ENCODE measurements at regions not wholly inside any gene's neighbourhood (a gene's known extent, or its start where the extent isn't known, plus 50 kb on each side); places are given as distances from the start of the nearest gene placed in this dataset.

DNA sequence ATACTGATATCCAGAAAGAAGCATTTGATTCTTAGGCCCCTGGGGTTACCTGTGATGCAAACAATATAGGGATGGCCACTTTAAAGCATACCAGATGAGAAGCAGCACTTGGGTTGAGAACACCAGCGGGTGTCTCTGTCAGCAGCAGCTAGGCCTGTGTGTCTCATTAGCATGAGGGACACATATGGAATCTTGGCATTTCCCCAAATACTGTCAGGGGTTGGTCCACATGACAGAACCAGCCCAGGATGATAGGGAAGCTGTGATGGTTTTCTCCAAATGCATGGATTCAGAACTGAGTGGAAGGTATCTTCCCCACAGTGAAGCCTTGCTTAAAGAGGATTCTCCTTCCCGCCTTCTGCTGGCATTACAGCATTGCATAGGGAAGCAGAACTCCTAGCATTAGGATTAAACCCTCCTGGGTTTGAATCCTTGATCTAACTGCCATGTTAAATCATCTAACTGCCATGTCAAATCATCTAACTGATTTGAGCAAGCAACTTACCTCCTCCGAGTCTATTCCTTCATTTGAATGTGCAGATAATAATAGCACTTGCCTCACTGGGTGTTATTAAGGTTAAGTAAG is 111.5 kb upstream of the WSCD2 start:
- Histone ChIP-seq H3K4me1 (ENCODE audit: control insufficient read depth in 5 of 5, insufficient read depth in 5 of 5, low read length in 5 of 5) (no peaks in the 10 kb centered on the region), H3K9ac (ENCODE audit: low read length in 5 of 5) (no peak overlapping the region), H3K27ac (ENCODE audit: low read depth, low read length) (no peak overlapping the region), H3K36me3 (ENCODE audit: control insufficient read depth in 5 of 5, insufficient read depth in 5 of 5, low read length in 5 of 5) (no peaks in the 10 kb centered on the region), H3K4me3 (ENCODE audit: low read depth in 1 of 5, low read length in 5 of 5) (no peak overlapping the region), H3K9me3 (ENCODE audit: control insufficient read depth in 5 of 5, low read length in 5 of 5) (no peaks in the 10 kb centered on the region), H3K27me3 (ENCODE audit: control insufficient read depth in 5 of 5, insufficient read depth in 4 of 5, low read length in 5 of 5) (peaks cover 0 to 7% (median 0%) of the 10 kb centered on the region in 5 donors)

DNA sequence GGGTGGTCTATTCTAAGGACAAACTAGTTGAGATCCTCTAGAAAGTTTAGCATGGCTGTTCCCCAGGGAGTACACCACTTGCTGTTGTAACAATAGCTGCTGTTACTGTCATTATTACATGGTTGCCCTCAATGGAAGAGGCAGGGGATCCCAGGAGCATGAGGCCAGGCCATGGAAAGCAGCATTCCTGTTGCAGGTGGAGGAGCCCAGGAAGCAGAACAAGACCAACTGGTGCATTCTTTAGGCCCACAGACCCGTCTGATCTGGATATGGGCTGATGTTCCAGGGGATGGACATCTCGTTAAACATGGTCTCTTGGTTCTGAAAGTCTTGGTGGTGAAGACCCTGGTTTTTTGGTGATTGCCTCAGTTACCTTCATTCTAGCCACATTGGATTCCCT is 109.2 kb upstream of the WSCD2 start:
- Histone ChIP-seq H3K4me3 (ENCODE audit: low read depth in 1 of 5, low read length in 5 of 5) (no peak overlapping the region), H3K9ac (ENCODE audit: low read length in 5 of 5) (no peak overlapping the region), H3K36me3 (ENCODE audit: control insufficient read depth in 5 of 5, insufficient read depth in 5 of 5, low read length in 5 of 5) (no peaks in the 10 kb centered on the region), H3K4me1 (ENCODE audit: control insufficient read depth in 5 of 5, insufficient read depth in 5 of 5, low read length in 5 of 5) (no peaks in the 10 kb centered on the region), H3K9me3 (ENCODE audit: control insufficient read depth in 5 of 5, low read length in 5 of 5) (no peaks in the 10 kb centered on the region), H3K27me3 (ENCODE audit: control insufficient read depth in 5 of 5, insufficient read depth in 4 of 5, low read length in 5 of 5) (peaks cover 0 to 4% (median 3%) of the 10 kb centered on the region in 5 donors), H3K27ac (ENCODE audit: low read depth, low read length) (no peak overlapping the region)

DNA sequence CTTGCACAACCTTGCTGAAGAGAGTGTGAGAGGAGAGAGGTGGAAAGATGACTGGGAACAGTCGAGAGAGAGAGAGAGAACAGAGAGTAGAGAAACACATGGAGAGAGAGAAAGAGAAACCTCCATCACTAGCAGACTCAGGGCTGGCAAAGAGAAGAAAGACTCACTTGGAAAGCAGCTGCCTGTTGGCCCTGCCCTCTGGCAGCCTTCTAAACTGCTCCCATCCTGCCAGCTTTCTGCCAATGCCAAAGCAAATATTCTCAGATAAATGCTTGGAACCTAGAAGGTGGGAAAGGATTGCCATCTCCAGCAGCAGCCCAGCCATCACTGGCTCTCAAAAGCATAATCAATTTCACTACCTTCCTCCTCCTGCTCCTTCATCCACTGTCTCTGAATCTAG is 107.9 kb upstream of the WSCD2 start:
- no peak overlapping the region for H3K9ac ChIP-seq (ENCODE audit: low read length in 5 of 5)
- peaks cover 0 to 4% (median 3%) of the 10 kb centered on the region in 5 donors for H3K27me3 ChIP-seq (ENCODE audit: control insufficient read depth in 5 of 5, insufficient read depth in 4 of 5, low read length in 5 of 5)
- H3K4me1 ChIP-seq (ENCODE audit: control insufficient read depth in 5 of 5, insufficient read depth in 5 of 5, low read length in 5 of 5) = no peaks in the 10 kb centered on the region
- H3K27ac ChIP-seq (ENCODE audit: low read depth, low read length) = no peak overlapping the region
- no peak overlapping the region for H3K4me3 ChIP-seq (ENCODE audit: low read depth in 1 of 5, low read length in 5 of 5)
- no peaks in the 10 kb centered on the region for H3K36me3 ChIP-seq (ENCODE audit: control insufficient read depth in 5 of 5, insufficient read depth in 5 of 5, low read length in 5 of 5)
- no peaks in the 10 kb centered on the region for H3K9me3 ChIP-seq (ENCODE audit: control insufficient read depth in 5 of 5, low read length in 5 of 5)

DNA sequence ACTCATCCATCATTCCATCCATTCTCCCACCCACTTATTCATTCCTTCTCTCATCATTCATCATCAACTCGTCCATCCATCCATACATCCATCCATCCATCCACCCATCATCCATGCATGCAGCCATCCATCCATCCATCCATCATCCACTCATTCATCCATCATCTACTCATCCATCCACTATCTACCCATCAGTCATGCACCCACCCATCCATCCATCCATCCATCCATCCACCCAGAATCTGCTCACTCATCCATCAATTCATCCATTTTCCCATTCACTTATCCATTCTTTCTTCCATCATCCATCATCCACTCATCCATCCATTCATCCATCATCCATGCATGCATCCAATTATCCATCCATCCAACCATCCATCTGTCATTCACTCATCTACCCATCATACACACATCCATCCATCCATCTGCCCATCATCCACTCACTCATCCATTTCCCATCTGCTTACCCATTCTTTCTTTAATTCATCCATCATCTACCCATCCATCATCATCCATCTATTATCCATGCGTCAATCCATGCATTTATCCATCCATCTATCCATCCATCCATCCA is 107.1 kb upstream of the WSCD2 start:
- Histone ChIP-seq H3K9me3 (ENCODE audit: control insufficient read depth in 5 of 5, low read length in 5 of 5) (no peaks in the 10 kb centered on the region), H3K4me3 (ENCODE audit: low read depth in 1 of 5, low read length in 5 of 5) (no peak overlapping the region)

DNA sequence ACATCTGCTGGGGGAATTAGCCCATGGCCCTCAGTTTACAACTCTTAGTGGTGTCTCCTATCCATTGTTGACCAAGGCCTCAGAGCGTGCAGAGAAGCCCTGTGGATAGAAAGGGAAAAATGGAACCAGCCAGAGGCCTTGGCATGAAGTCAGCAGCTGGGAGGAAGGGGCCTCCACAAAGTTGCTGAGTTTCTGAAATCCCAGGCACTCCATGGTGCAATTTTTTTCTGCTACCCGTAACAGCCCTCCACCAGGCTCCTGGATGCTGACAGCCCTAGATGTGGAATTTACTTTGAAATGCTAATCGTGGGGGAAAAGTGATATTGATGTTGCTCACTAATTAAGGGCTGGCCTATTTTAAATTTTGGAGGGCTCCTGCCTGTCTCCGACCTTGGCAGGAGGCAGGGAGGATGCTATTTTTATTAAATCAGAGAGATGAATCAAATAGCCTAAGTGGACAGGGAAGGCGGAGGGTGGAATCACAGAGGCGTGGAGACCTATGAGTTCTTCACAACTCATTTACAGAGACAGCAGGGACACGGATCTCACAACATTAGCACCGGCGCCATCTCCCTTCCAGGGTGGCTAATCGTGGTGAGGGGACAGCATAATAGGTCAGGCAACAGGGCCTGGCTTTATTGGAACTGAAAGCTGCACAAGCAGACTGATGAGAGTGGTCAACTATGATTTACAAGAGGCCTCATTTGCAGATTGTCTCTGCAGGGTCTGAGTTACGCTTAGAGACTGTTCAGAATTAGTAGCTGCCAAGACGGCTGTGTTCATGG is 99.8 kb upstream of the WSCD2 start:
- Histone ChIP-seq H3K4me1 (ENCODE audit: control insufficient read depth in 5 of 5, insufficient read depth in 5 of 5, low read length in 5 of 5) (no peaks in the 10 kb centered on the region), H3K9ac (ENCODE audit: low read length in 5 of 5) (no peak overlapping the region), H3K27ac (ENCODE audit: low read depth, low read length) (no peak overlapping the region), H3K4me3 (ENCODE audit: low read depth in 1 of 5, low read length in 5 of 5) (no peak overlapping the region), H3K9me3 (ENCODE audit: control insufficient read depth in 5 of 5, low read length in 5 of 5) (no peaks in the 10 kb centered on the region), H3K36me3 (ENCODE audit: control insufficient read depth in 5 of 5, insufficient read depth in 5 of 5, low read length in 5 of 5) (no peaks in the 10 kb centered on the region), H3K27me3 (ENCODE audit: control insufficient read depth in 5 of 5, insufficient read depth in 4 of 5, low read length in 5 of 5) (peaks cover 2 to 11% (median 5%) of the 10 kb centered on the region in 5 donors)

More for the DNA sequence above, 107.1 kb upstream of the WSCD2 start:
- no peaks in the 10 kb centered on the region for H3K36me3 ChIP-seq (ENCODE audit: control insufficient read depth in 5 of 5, insufficient read depth in 5 of 5, low read length in 5 of 5)
- no peak overlapping the region for H3K9ac ChIP-seq (ENCODE audit: low read length in 5 of 5)
- H3K27me3 ChIP-seq (ENCODE audit: control insufficient read depth in 5 of 5, insufficient read depth in 4 of 5, low read length in 5 of 5) = peaks cover 0 to 4% (median 3%) of the 10 kb centered on the region in 5 donors
- H3K27ac ChIP-seq (ENCODE audit: low read depth, low read length) = no peak overlapping the region
- no peaks in the 10 kb centered on the region for H3K4me1 ChIP-seq (ENCODE audit: control insufficient read depth in 5 of 5, insufficient read depth in 5 of 5, low read length in 5 of 5)

DNA sequence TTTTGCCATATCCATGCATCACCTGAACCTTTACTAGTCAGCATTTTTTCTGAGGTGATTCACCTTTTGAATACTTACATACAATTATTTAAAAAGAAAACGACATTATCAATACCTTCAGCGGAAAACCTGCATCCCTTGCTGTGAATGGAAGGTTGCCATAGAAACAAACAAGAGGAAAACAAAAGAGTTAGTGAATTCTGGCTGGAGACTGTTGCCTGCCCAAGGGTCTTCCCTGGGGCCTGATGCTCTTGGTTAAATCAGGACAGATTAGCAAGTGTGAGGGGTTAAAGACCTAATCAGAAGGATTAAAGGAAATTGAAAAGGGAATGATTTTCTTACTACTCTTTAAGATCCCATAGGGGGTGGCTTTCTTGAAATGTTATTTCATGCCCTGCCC is 96.0 kb upstream of the WSCD2 start:
- Histone ChIP-seq H3K9ac (ENCODE audit: low read length in 5 of 5) (no peak overlapping the region), H3K27me3 (ENCODE audit: control insufficient read depth in 5 of 5, insufficient read depth in 4 of 5, low read length in 5 of 5) (peaks cover 0 to 8% (median 2%) of the 10 kb centered on the region in 5 donors), H3K4me3 (ENCODE audit: low read depth in 1 of 5, low read length in 5 of 5) (no peak overlapping the region), H3K4me1 (ENCODE audit: control insufficient read depth in 5 of 5, insufficient read depth in 5 of 5, low read length in 5 of 5) (no peaks in the 10 kb centered on the region), H3K36me3 (ENCODE audit: control insufficient read depth in 5 of 5, insufficient read depth in 5 of 5, low read length in 5 of 5) (no peaks in the 10 kb centered on the region), H3K27ac (ENCODE audit: low read depth, low read length) (no peak overlapping the region), H3K9me3 (ENCODE audit: control insufficient read depth in 5 of 5, low read length in 5 of 5) (peaks cover 0 to 5% (median 0%) of the 10 kb centered on the region in 5 donors)

DNA sequence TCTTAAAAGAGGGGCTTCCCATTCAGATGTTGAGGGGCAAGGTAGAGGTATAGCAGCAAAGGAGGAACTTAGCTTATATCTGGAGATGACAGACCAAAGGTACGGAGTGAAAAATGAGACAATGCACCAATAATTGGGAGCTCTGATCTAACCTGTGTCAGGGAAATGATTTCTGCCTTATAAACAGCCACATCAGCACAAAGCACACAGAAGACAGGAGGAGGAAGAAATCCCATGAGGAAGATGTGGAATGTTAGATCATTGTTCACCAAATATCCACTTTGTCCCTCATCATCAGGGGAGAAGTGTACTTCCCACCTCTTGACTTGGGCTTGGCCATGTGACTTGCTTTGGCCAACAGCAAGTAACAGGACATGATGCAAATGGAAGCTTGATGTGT is 93.7 kb upstream of the WSCD2 start:
- Histone ChIP-seq H3K9me3 (ENCODE audit: control insufficient read depth in 5 of 5, low read length in 5 of 5) (peaks cover 0 to 5% (median 0%) of the 10 kb centered on the region in 5 donors), H3K4me3 (ENCODE audit: low read depth in 1 of 5, low read length in 5 of 5) (no peak overlapping the region), H3K36me3 (ENCODE audit: control insufficient read depth in 5 of 5, insufficient read depth in 5 of 5, low read length in 5 of 5) (no peaks in the 10 kb centered on the region), H3K9ac (ENCODE audit: low read length in 5 of 5) (no peak overlapping the region), H3K4me1 (ENCODE audit: control insufficient read depth in 5 of 5, insufficient read depth in 5 of 5, low read length in 5 of 5) (no peaks in the 10 kb centered on the region), H3K27me3 (ENCODE audit: control insufficient read depth in 5 of 5, insufficient read depth in 4 of 5, low read length in 5 of 5) (peaks cover 0 to 3% (median 0%) of the 10 kb centered on the region in 5 donors), H3K27ac (ENCODE audit: low read depth, low read length) (no peak overlapping the region)

DNA sequence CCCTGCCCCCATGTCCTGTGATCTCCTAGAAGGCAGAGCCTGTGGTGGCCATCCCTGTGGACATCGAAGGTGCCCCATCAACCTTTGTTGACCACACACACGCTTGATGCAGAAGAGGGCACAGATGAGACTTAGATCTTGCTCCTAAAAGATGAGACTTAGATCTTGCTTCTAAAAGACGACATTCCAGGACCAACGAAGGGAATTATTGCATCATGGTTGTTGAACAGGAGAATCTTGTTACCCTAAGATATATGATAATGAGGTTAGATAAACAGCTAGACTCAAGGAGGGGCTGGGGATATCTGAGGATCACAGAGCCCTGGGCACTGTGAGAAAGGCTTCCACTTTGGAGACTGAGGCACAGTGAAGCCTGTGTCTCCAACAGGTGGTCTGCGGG is 91.1 kb upstream of the WSCD2 start:
- Histone ChIP-seq H3K27ac (ENCODE audit: low read depth, low read length) (no peak overlapping the region), H3K4me1 (ENCODE audit: control insufficient read depth in 5 of 5, insufficient read depth in 5 of 5, low read length in 5 of 5) (peaks cover 0 to 20% (median 6%) of the 10 kb centered on the region in 5 donors), H3K27me3 (ENCODE audit: control insufficient read depth in 5 of 5, insufficient read depth in 4 of 5, low read length in 5 of 5) (peaks cover 0 to 3% (median 0%) of the 10 kb centered on the region in 5 donors), H3K9me3 (ENCODE audit: control insufficient read depth in 5 of 5, low read length in 5 of 5) (peaks cover 0 to 5% (median 0%) of the 10 kb centered on the region in 5 donors), H3K9ac (ENCODE audit: low read length in 5 of 5) (no peak overlapping the region), H3K36me3 (ENCODE audit: control insufficient read depth in 5 of 5, insufficient read depth in 5 of 5, low read length in 5 of 5) (no peaks in the 10 kb centered on the region), H3K4me3 (ENCODE audit: low read depth in 1 of 5, low read length in 5 of 5) (no peak overlapping the region)

DNA sequence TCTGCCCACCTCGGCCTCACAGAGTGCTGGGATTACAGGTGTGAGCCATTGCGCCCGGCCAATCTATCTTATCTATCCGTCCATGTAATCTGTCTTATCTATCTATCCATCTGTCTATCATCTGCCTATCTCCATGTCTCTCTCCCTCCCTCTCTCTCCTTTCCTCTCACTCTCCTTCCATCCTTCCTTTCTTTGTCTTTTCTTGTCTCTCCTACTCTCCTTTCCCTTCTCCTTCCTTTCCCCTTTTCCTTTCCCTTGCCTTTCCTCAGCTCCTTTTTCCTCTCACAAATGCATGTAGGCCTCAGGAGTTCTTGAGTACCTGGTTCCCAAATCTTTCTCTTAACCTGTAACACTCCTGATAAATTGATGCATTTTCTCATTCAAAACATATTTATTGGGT is 89.3 kb upstream of the WSCD2 start:
- Histone ChIP-seq H3K36me3 (ENCODE audit: control insufficient read depth in 5 of 5, insufficient read depth in 5 of 5, low read length in 5 of 5) (no peaks in the 10 kb centered on the region), H3K9ac (ENCODE audit: low read length in 5 of 5) (no peak overlapping the region), H3K4me3 (ENCODE audit: low read depth in 1 of 5, low read length in 5 of 5) (no peak overlapping the region), H3K27ac (ENCODE audit: low read depth, low read length) (no peak overlapping the region), H3K9me3 (ENCODE audit: control insufficient read depth in 5 of 5, low read length in 5 of 5) (peaks cover 0 to 5% (median 0%) of the 10 kb centered on the region in 5 donors), H3K27me3 (ENCODE audit: control insufficient read depth in 5 of 5, insufficient read depth in 4 of 5, low read length in 5 of 5) (peaks cover 0 to 2% (median 0%) of the 10 kb centered on the region in 5 donors), H3K4me1 (ENCODE audit: control insufficient read depth in 5 of 5, insufficient read depth in 5 of 5, low read length in 5 of 5) (peaks cover 0 to 29% (median 6%) of the 10 kb centered on the region in 5 donors)

DNA sequence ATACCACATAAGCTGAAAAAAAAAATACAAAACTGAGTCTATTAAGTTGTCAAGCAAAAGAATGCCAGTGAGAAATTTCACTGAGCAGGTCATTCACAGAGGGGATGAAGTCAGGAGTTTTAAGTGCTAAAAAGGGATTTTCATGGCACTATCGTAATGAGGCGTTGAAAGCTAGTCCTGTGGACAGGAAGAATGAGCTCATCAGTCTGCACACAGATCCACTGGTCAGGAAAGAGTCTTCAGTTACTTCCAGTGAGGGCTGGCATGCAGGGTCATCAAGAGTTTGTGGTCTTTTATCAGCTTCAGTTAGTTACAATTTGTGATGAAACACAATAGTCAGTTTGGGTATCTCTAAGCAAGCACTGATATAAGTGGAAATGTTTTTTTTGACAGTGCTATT is 88.1 kb upstream of the WSCD2 start:
- Histone ChIP-seq H3K9me3 (ENCODE audit: control insufficient read depth in 5 of 5, low read length in 5 of 5) (no peaks in the 10 kb centered on the region), H3K27me3 (ENCODE audit: control insufficient read depth in 5 of 5, insufficient read depth in 4 of 5, low read length in 5 of 5) (peaks cover 0 to 5% (median 0%) of the 10 kb centered on the region in 5 donors), H3K4me1 (ENCODE audit: control insufficient read depth in 5 of 5, insufficient read depth in 5 of 5, low read length in 5 of 5) (peaks cover 0 to 29% (median 6%) of the 10 kb centered on the region in 5 donors), H3K9ac (ENCODE audit: low read length in 5 of 5) (no peak overlapping the region), H3K36me3 (ENCODE audit: control insufficient read depth in 5 of 5, insufficient read depth in 5 of 5, low read length in 5 of 5) (no peaks in the 10 kb centered on the region), H3K27ac (ENCODE audit: low read depth, low read length) (no peak overlapping the region), H3K4me3 (ENCODE audit: low read depth in 1 of 5, low read length in 5 of 5) (no peak overlapping the region)

Data from subcutaneous abdominal adipose tissue (tissue), 5 donors.